Activated CD4-positive, alpha-beta T cell treated with anti-CD3 and anti-CD28 coated beads, Interleukin-2, Interleukin-4, amounts not matched to agents 100 ng/mL and 50 ng/mL, durations not matched to agents 16 hours and 8 hours (primary cell): ENCODE measurements at regions not wholly inside any gene's neighbourhood (a gene's known extent, or its start where the extent isn't known, plus 50 kb on each side); places are given as distances from the start of the nearest gene placed in this dataset.
"Not testable (repeated sequence)": the region's sequence is repeated elsewhere in the genome, so short reads cannot be mapped to it uniquely, and the experiment has no call there.

Experiments used
- DNase-seq: peaks from one replicate; pipeline ENCODE4 v3.0.0-alpha.2; 2020; ENCODE audit warnings: low spot score

GRCh38 chr1:199220031-199220430 is 581.2 kb downstream of the PTPRC start:
- no peak for DNase-seq

- DNase-seq: no peak
These were observed 582.7 kb downstream of the PTPRC start for GRCh38 chr1:199221371-199222150.

- DNase-seq: no peak
These were observed 585.1 kb downstream of the PTPRC start for GRCh38 chr1:199223936-199224335.

- DNase-seq: peak; percentile 75
These were observed 587.3 kb downstream of the PTPRC start for GRCh38 chr1:199226163-199226562.

GRCh38 chr1:199242147-199242546 is 603.3 kb downstream of the PTPRC start:
- no peak for DNase-seq

GRCh38 chr1:199242601-199243000 is 603.8 kb downstream of the PTPRC start:
- no peak for DNase-seq

GRCh38 chr1:199243423-199244061 is 604.7 kb downstream of the PTPRC start:
- DNase-seq: peak; percentile 75

- no peak for DNase-seq
These were observed 607.1 kb downstream of the PTPRC start for GRCh38 chr1:199245946-199246345.

GRCh38 chr1:199246716-199247115 is 607.9 kb downstream of the PTPRC start:
- DNase-seq: no peak

GRCh38 chr1:199247891-199248290 is 609.1 kb downstream of the PTPRC start:
- DNase-seq: no peak

- DNase-seq: not testable (repeated sequence)
These were observed 615.2 kb downstream of the PTPRC start for GRCh38 chr1:199254040-199254439.

- no peak for DNase-seq
These were observed 622.5 kb downstream of the PTPRC start for GRCh38 chr1:199261328-199261727.

GRCh38 chr1:199264283-199264682 is 625.4 kb downstream of the PTPRC start:
- peak; percentile 15 for DNase-seq

GRCh38 chr1:199264911-199265310 is 626.1 kb downstream of the PTPRC start:
- no peak for DNase-seq

GRCh38 chr1:199265319-199265718 is 626.5 kb downstream of the PTPRC start:
- DNase-seq: no peak

GRCh38 chr1:199269241-199269640 is 630.4 kb downstream of the PTPRC start:
- no peak for DNase-seq

- DNase-seq: no peak
These were observed 633.3 kb downstream of the PTPRC start for GRCh38 chr1:199272139-199272544.

GRCh38 chr1:199272628-199273086 is 633.8 kb downstream of the PTPRC start:
- DNase-seq: peak; percentile 5

GRCh38 chr1:199273837-199274379 is 635.1 kb downstream of the PTPRC start:
- peak; percentile 32 for DNase-seq

GRCh38 chr1:199279067-199279466 is 640.2 kb downstream of the PTPRC start:
- DNase-seq: no peak

GRCh38 chr1:199279872-199280645 is 641.2 kb downstream of the PTPRC start:
- DNase-seq: peak; percentile 61

GRCh38 chr1:199282751-199283305 is 644.0 kb downstream of the PTPRC start:
- DNase-seq: no peak
